ENCODE measurements at regions not wholly inside any gene's neighbourhood (a gene's known extent, or its start where the extent isn't known, plus 50 kb on each side); places are given as distances from the start of the nearest gene placed in this dataset.

DNA sequence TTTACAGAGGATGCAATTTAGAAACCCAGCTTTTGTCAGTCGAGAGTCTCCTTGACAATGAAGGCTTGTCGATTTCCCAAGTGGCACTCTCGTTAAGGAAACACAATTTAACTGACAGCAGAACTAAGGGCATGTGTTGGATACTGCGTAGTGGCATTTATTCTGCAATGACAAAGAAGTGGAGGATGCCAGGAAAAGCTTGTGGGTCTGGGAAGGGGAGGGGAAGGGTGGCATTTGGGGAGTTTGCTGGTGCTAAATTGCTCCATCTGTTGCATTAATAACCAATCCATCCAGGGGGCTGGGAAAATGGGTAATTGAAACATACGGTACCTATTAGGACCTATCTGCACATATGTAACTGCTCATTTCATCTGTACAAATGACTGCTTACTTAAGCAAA lies 190.6 kb downstream of the NSG2 start:
- 58 to 74% methylated on average over 4 to 5 of the region's 5 CpGs for WGBS, 2 donors (ENCODE audit: low coverage in 1 of 2)
- TF ChIP-seq POLR2AphosphoS5 (IDR thresholded peaks at IDR 0.05) (no peak), EP300 (IDR thresholded peaks at IDR 0.05) (no peak)
- ATAC-seq = no peak

DNA sequence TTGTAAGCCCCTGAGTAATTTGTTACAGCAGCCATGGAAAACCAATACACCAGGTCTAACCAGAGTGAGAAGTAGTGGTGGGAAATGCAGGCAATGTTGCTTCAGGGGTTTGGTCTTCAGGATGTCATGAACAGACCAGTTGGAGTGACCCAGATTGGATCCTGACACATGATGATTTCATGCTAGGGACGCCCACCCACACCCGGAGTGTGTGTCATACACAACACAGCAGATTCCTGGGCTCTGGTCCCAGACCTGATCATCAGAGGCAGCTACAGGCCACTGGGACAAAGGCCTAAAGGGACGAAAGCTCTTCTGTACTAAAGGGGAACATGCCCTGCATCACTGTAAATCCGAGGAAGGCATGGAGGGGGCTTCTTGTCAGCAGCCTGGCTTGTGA lies 194.2 kb downstream of the NSG2 start:
- 83% methylated on average over 1 of the region's 4 CpGs; no CpG with 5 or more reads in 1 of the 2 donors for WGBS, 2 donors (ENCODE audit: low coverage in 1 of 2)
- Histone ChIP-seq H3K27me3 (peaks cover 7% of the 10 kb centered on the region), H3K4me3 (no peak overlapping the region), H3K36me3 (no peaks in the 10 kb centered on the region), H3K27ac (no peak overlapping the region), H3K4me1 (no peaks in the 10 kb centered on the region), H3K9me3 (peaks cover 0 to 26% (median 0%) of the 10 kb centered on the region in 3 donors)
- no peak for ATAC-seq
- TF ChIP-seq EP300 (IDR thresholded peaks at IDR 0.05) (no peak), POLR2A (IDR thresholded peaks at IDR 0.05) (no peak), POLR2AphosphoS5 (IDR thresholded peaks at IDR 0.05) (no peak)
- TF ChIP-seq, protein P1, sequence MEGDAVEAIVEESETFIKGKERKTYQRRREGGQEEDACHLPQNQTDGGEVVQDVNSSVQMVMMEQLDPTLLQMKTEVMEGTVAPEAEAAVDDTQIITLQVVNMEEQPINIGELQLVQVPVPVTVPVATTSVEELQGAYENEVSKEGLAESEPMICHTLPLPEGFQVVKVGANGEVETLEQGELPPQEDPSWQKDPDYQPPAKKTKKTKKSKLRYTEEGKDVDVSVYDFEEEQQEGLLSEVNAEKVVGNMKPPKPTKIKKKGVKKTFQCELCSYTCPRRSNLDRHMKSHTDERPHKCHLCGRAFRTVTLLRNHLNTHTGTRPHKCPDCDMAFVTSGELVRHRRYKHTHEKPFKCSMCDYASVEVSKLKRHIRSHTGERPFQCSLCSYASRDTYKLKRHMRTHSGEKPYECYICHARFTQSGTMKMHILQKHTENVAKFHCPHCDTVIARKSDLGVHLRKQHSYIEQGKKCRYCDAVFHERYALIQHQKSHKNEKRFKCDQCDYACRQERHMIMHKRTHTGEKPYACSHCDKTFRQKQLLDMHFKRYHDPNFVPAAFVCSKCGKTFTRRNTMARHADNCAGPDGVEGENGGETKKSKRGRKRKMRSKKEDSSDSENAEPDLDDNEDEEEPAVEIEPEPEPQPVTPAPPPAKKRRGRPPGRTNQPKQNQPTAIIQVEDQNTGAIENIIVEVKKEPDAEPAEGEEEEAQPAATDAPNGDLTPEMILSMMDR (IDR thresholded peaks at IDR 0.05) = no peak

More for the DNA sequence above, 190.6 kb downstream of the NSG2 start:
- peaks cover 10% of the 10 kb centered on the region for H3K27me3 ChIP-seq
- no peaks in the 10 kb centered on the region for H3K4me1 ChIP-seq
- H3K36me3 ChIP-seq = no peaks in the 10 kb centered on the region
- peaks cover 0 to 19% (median 0%) of the 10 kb centered on the region in 3 donors for H3K9me3 ChIP-seq
- H3K27ac ChIP-seq = no peak overlapping the region
- H3K4me3 ChIP-seq = no peak overlapping the region

DNA sequence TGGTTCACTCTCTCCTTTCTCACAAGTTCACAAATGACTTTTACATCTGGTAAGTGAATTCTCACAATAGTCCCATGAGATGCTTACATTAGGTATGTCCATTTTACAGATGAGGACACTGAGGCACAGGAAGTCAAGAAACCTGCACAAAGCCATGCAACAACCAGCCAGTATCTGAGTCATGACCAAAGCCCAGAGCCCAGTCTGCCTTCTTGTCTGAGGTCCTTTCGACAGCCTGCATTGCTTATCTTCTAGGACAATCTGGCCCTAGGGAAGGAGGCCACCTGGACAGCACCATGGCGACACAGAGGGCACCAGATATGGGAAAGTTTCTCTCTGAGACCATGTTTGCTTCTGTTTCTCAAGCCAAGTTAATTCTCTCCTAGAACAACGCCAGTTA lies 197.1 kb downstream of the NSG2 start:
- no peak overlapping the region for H3K4me3 ChIP-seq
- TF ChIP-seq POLR2AphosphoS5 (IDR thresholded peaks at IDR 0.05) (no peak), EP300 (IDR thresholded peaks at IDR 0.05) (no peak), POLR2A (IDR thresholded peaks at IDR 0.05) (no peak)
- TF ChIP-seq, protein P1 (IDR thresholded peaks at IDR 0.05) = no peak
- peaks cover 12% of the 10 kb centered on the region for H3K27me3 ChIP-seq
- no peaks in the 10 kb centered on the region for H3K36me3 ChIP-seq
- no peak for ATAC-seq
- 78 to 80% methylated on average over 1 to 3 of the region's 3 CpGs for WGBS, 2 donors (ENCODE audit: low coverage in 1 of 2)
- no peaks in the 10 kb centered on the region for H3K4me1 ChIP-seq
- peaks cover 0 to 26% (median 0%) of the 10 kb centered on the region in 3 donors for H3K9me3 ChIP-seq
- H3K27ac ChIP-seq = no peak overlapping the region

DNA sequence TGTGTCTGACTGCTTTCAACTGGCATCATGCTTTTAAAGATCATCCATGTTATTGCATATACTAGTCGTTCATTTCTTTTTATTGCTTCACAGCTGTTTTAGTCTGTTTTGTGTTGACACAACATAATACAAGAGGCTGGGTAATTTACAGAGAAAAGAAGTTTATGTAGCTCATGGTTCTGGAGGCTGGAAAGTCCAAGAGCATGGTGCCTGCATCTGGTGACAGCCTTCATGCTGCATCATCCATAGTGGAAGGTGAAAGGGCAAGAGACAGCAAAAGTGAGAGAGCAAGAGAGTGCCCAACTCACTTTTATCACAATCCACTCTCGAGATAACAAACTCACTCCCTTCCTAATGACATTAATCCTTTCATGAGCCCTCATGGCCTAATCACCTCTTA lies 198.4 kb downstream of the NSG2 start:
- Histone ChIP-seq H3K4me3 (no peak overlapping the region), H3K4me1 (no peaks in the 10 kb centered on the region)
- WGBS, 2 donors (ENCODE audit: low coverage in 1 of 2) = 54 to 62% methylated on average over 2 of the region's 2 CpGs

DNA sequence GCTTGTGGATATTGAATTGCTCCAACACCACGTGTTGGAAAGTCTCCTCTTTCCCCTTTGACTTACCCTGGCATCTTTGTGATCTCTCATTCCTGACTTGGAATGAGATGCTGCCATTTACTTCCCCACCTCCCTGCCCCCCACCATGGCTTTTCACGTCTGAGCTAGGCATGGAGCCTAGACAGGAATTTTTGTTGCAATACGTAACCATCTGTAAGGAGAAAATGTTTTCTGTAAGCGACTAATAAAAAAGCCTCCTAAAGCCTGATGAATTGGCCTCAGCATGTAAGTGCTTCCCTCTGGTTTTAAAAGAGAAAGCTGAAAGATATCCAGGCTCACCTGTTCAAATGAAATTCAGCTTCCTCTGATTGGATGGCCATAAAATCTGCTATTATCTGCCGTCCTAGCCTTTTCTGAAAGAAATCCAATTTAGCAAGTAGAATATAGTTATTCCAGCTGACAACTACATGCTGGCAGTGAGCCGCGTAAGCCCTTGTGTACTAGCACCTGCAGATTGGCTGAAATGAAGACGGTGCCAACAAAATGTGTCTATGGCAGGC lies 200.1 kb downstream of the NSG2 start:
- no peak overlapping the region for H3K4me3 ChIP-seq
- H3K27me3 ChIP-seq = peaks cover 5% of the 10 kb centered on the region
- no peak for TF ChIP-seq POLR2AphosphoS5 (IDR thresholded peaks at IDR 0.05)
- TF ChIP-seq EP300 (IDR thresholded peaks at IDR 0.05) = no peak
- TF ChIP-seq, protein P1 (IDR thresholded peaks at IDR 0.05) = no peak
- TF ChIP-seq POLR2A (IDR thresholded peaks at IDR 0.05) = no peak
- H3K36me3 ChIP-seq = no peaks in the 10 kb centered on the region
- H3K9me3 ChIP-seq = peaks cover 0 to 9% (median 0%) of the 10 kb centered on the region in 3 donors
- WGBS, 2 donors (ENCODE audit: low coverage in 1 of 2) = 38 to 48% methylated on average over 8 of the region's 8 CpGs
- no peak overlapping the region for H3K27ac ChIP-seq
- no peaks in the 10 kb centered on the region for H3K4me1 ChIP-seq
- no peak for ATAC-seq

More for the DNA sequence above, 198.4 kb downstream of the NSG2 start:
- ATAC-seq = no peak
- Histone ChIP-seq H3K27me3 (peaks cover 10% of the 10 kb centered on the region), H3K9me3 (peaks cover 0 to 23% (median 0%) of the 10 kb centered on the region in 3 donors), H3K36me3 (no peaks in the 10 kb centered on the region), H3K27ac (no peak overlapping the region)
- TF ChIP-seq POLR2A (IDR thresholded peaks at IDR 0.05) (no peak), EP300 (IDR thresholded peaks at IDR 0.05) (no peak), POLR2AphosphoS5 (IDR thresholded peaks at IDR 0.05) (no peak)
- TF ChIP-seq, protein P1 (IDR thresholded peaks at IDR 0.05) = no peak

All from gastroesophageal sphincter (tissue), 4 donors.